NB4 (cell line): ENCODE measurements at regions not wholly inside any gene's neighbourhood (a gene's known extent, or its start where the extent isn't known, plus 50 kb on each side); places are given as distances from the start of the nearest gene placed in this dataset.

Experiments
- CTCF ChIP-seq: IDR thresholded peaks from one replicate; pipeline ENCODE4 v1.5.1; 2012; ENCODE audit warnings: low read depth, low read length
- MAX ChIP-seq: IDR thresholded peaks from 2 replicates; pipeline ENCODE4 v1.6.1; 2011; ENCODE audit warnings: low read depth, low read length
- MYC ChIP-seq: IDR thresholded peaks from 2 replicates; pipeline ENCODE4 v1.6.1; 2011; ENCODE audit warnings: low read depth, low read length
- POLR2A ChIP-seq: IDR thresholded peaks from 2 replicates; pipeline ENCODE4 v1.6.1; 2011; ENCODE audit warnings: mild to moderate bottlenecking; ENCODE audit not compliant: insufficient read length; ENCODE audit errors: extremely low read depth

GRCh38 chr20:16848061-16848460 lies 99.9 kb downstream of the OTOR start:
- TF ChIP-seq CTCF, result no peak
- no peak for TF ChIP-seq MAX
- no peak for TF ChIP-seq POLR2A
- no peak for TF ChIP-seq MYC
